HG03558 (cell line): ENCODE measurements at regions not wholly inside any gene's neighbourhood (a gene's known extent, or its start where the extent isn't known, plus 50 kb on each side); places are given as distances from the start of the nearest gene placed in this dataset.
"Not testable (repeated sequence)": the region's sequence is repeated elsewhere in the genome, so short reads cannot be mapped to it uniquely, and the experiment has no call there.

Experiments
- ATAC-seq: cut with Tn5 transposase; IDR thresholded peaks from one replicate; pipeline ENCODE4 v1.9.1; 2021; ENCODE audit warnings: moderate number of reproducible peaks; ENCODE audit not compliant: unreplicated experiment; ENCODE audit errors: extremely low read depth

GRCh38 chr2:81523344-81523743 lies 1218.8 kb upstream of the LRRTM1 start:
- no peak for ATAC-seq

- no peak for ATAC-seq
Observed at GRCh38 chr2:81513328-81513727, 1208.8 kb upstream of the LRRTM1 start.

GRCh38 chr2:81505586-81505985 lies 1201.0 kb upstream of the LRRTM1 start:
- no peak for ATAC-seq

- no peak for ATAC-seq
Observed at GRCh38 chr2:81495556-81495955, 1191.0 kb upstream of the LRRTM1 start.

GRCh38 chr2:81483254-81483653 lies 1178.7 kb upstream of the LRRTM1 start:
- no peak for ATAC-seq

GRCh38 chr2:81481994-81482368 lies 1177.4 kb upstream of the LRRTM1 start:
- ATAC-seq, result no peak

GRCh38 chr2:81481242-81481993 lies 1176.9 kb upstream of the LRRTM1 start:
- no peak for ATAC-seq

GRCh38 chr2:81467096-81467495 lies 1162.5 kb upstream of the LRRTM1 start:
- ATAC-seq, result no peak

- no peak for ATAC-seq
Observed at GRCh38 chr2:81462420-81462819, 1157.9 kb upstream of the LRRTM1 start.

- ATAC-seq, result no peak
Observed at GRCh38 chr2:81445176-81445575, 1140.6 kb upstream of the LRRTM1 start.

- no peak for ATAC-seq
Observed at GRCh38 chr2:81437456-81438000, 1133.0 kb upstream of the LRRTM1 start.

GRCh38 chr2:81436256-81436655 lies 1131.7 kb upstream of the LRRTM1 start:
- ATAC-seq, result no peak

GRCh38 chr2:81412681-81413080 lies 1108.1 kb upstream of the LRRTM1 start:
- ATAC-seq, result no peak

- no peak for ATAC-seq
Observed at GRCh38 chr2:81403508-81403907, 1099.0 kb upstream of the LRRTM1 start.

- ATAC-seq, result no peak
Observed at GRCh38 chr2:81396417-81397019, 1092.0 kb upstream of the LRRTM1 start.

GRCh38 chr2:81395746-81396145 lies 1091.2 kb upstream of the LRRTM1 start:
- no peak for ATAC-seq

GRCh38 chr2:81389203-81389602 lies 1084.7 kb upstream of the LRRTM1 start:
- no peak for ATAC-seq

GRCh38 chr2:81363800-81364199 lies 1059.2 kb upstream of the LRRTM1 start:
- no peak for ATAC-seq

- ATAC-seq, result not testable (repeated sequence)
Observed at GRCh38 chr2:81362468-81362867, 1057.9 kb upstream of the LRRTM1 start.

GRCh38 chr2:81355436-81355835 lies 1050.9 kb upstream of the LRRTM1 start:
- ATAC-seq, result no peak

GRCh38 chr2:81334046-81334445 lies 1029.5 kb upstream of the LRRTM1 start:
- ATAC-seq, result no peak

GRCh38 chr2:81328968-81329367 lies 1024.4 kb upstream of the LRRTM1 start:
- ATAC-seq, result no peak
